ENCODE measurements at regions not wholly inside any gene's neighbourhood (a gene's known extent, or its start where the extent isn't known, plus 50 kb on each side); places are given as distances from the start of the nearest gene placed in this dataset.

DNA sequence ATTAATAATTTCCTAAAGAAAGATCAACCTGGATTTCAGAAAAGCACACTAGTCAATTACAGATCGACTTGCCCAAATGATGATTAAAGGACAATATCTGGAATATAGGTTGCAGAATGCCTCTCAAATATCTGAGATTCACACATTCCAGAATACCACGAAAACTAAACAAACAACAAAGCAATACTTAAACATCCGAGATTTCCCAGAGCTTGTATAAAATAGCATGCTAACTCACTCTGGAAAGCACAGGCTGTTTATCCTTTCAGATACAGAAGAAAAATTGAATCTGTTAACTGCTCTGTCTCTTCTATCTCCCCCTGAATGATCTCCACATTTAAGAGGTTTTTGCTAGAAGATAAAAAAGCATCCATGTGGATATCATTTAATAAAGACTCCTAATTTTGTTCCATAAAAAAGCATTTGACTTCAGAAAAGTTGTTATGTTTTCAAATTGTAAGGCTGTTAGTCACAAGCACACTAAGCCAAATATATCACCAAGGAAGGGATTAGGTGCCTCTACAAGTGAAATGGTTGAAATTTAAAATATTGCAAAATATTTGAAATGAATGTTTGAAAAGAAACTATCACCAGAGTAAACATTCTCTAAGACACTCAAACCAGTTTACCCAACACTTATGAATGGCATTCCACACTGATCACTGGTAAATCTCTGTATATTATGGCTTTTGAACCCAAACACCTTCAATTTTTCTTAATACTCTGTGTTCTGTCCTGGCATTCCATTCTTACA lies 865.1 kb upstream of the ADAMTS5 start:
- no peaks in the 10 kb centered on the region for H3K4me1 ChIP-seq (ENCODE audit: control insufficient read depth, low read length)
- no peaks in the 10 kb centered on the region for H3K9me2 ChIP-seq (replicated peaks; ENCODE audit: control insufficient read depth, low read length)
- no peak overlapping the region for H3K27ac ChIP-seq (ENCODE audit: low read depth, low read length)
- H3K27me3 ChIP-seq (ENCODE audit: control insufficient read depth, low read length): no peaks in the 10 kb centered on the region
- no peaks in the 10 kb centered on the region for H3K9me3 ChIP-seq (ENCODE audit: control insufficient read depth, insufficient read depth, low read length)
- H3F3A ChIP-seq (ENCODE audit: control insufficient read depth, insufficient read depth): no peaks in the 10 kb centered on the region
- H3K36me3 ChIP-seq (ENCODE audit: control insufficient read depth, low read length): no peaks in the 10 kb centered on the region
- no peaks in the 10 kb centered on the region for H3K79me2 ChIP-seq (ENCODE audit: control insufficient read depth, low read length)
- H3K4me2 ChIP-seq (ENCODE audit: low read length): no peak overlapping the region
- no peak overlapping the region for H3K4me3 ChIP-seq (ENCODE audit: low read length)
- TF ChIP-seq, protein P1, sequence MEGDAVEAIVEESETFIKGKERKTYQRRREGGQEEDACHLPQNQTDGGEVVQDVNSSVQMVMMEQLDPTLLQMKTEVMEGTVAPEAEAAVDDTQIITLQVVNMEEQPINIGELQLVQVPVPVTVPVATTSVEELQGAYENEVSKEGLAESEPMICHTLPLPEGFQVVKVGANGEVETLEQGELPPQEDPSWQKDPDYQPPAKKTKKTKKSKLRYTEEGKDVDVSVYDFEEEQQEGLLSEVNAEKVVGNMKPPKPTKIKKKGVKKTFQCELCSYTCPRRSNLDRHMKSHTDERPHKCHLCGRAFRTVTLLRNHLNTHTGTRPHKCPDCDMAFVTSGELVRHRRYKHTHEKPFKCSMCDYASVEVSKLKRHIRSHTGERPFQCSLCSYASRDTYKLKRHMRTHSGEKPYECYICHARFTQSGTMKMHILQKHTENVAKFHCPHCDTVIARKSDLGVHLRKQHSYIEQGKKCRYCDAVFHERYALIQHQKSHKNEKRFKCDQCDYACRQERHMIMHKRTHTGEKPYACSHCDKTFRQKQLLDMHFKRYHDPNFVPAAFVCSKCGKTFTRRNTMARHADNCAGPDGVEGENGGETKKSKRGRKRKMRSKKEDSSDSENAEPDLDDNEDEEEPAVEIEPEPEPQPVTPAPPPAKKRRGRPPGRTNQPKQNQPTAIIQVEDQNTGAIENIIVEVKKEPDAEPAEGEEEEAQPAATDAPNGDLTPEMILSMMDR (IDR thresholded peaks at IDR 0.05; ENCODE audit: low read depth, low read length, poor library complexity, severe bottlenecking): no peak
- TF ChIP-seq EZH2phosphoT487 (IDR thresholded peaks at IDR 0.05; ENCODE audit: borderline replicate concordance, low read length): no peak
- no peaks in the 10 kb centered on the region for H4K20me1 ChIP-seq (ENCODE audit: control insufficient read depth, insufficient read depth, low read depth, low read length)

DNA sequence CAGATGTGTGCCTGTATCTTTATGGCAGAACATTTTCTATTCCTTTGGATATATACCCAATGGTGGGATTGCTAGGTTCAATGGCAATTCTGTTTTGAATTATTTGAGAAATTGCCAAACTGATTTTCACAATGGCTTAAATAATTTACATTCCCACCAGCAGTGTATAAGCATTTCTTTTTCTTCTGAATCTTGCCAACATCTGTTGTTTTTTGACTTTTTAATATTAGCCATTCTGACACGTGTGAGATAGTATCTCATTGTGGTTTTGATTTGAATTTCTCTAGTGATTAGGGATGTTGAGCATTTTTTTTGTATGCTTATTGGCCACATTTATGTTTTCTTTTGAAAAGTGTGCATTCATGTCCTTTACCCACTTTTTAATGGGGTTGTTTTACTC lies 864.3 kb upstream of the ADAMTS5 start:
- Histone ChIP-seq H3K27ac (ENCODE audit: low read depth, low read length) (no peak overlapping the region), H3K4me1 (ENCODE audit: control insufficient read depth, low read length) (no peaks in the 10 kb centered on the region), H3K9me2 (replicated peaks; ENCODE audit: control insufficient read depth, low read length) (no peaks in the 10 kb centered on the region), H3K9me3 (ENCODE audit: control insufficient read depth, insufficient read depth, low read length) (no peaks in the 10 kb centered on the region), H3K27me3 (ENCODE audit: control insufficient read depth, low read length) (no peaks in the 10 kb centered on the region), H3F3A (ENCODE audit: control insufficient read depth, insufficient read depth) (no peaks in the 10 kb centered on the region), H3K79me2 (ENCODE audit: control insufficient read depth, low read length) (no peaks in the 10 kb centered on the region), H4K20me1 (ENCODE audit: control insufficient read depth, insufficient read depth, low read depth, low read length) (no peaks in the 10 kb centered on the region), H3K4me2 (ENCODE audit: low read length) (no peak overlapping the region), H3K36me3 (ENCODE audit: control insufficient read depth, low read length) (no peaks in the 10 kb centered on the region), H3K4me3 (ENCODE audit: low read length) (no peak overlapping the region)
- TF ChIP-seq, protein P1 (IDR thresholded peaks at IDR 0.05; ENCODE audit: low read depth, low read length, poor library complexity, severe bottlenecking): no peak
- TF ChIP-seq EZH2phosphoT487 (IDR thresholded peaks at IDR 0.05; ENCODE audit: borderline replicate concordance, low read length): no peak

DNA sequence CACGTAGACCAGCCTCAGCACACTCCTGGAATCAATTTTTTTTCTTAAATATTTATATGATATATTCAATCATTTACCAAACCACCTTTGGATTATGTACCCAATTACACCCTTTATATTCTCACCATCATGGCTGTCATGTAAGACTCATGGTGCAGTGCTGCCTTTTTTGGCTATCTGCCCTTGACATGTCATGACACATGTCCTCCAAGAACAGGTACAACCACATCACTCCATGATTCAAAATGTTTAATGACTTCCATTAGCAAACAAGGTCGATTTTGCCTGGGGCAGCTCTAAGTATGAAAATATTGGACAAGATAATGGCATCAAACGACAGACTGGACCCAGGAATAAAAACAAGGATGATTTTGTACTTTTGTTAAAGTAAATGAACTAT lies 861.1 kb upstream of the ADAMTS5 start:
- H3K9me2 ChIP-seq (replicated peaks; ENCODE audit: control insufficient read depth, low read length): no peaks in the 10 kb centered on the region
- H3K79me2 ChIP-seq (ENCODE audit: control insufficient read depth, low read length): no peaks in the 10 kb centered on the region
- no peaks in the 10 kb centered on the region for H4K20me1 ChIP-seq (ENCODE audit: control insufficient read depth, insufficient read depth, low read depth, low read length)
- H3K27me3 ChIP-seq (ENCODE audit: control insufficient read depth, low read length): no peaks in the 10 kb centered on the region
- no peaks in the 10 kb centered on the region for H3K4me1 ChIP-seq (ENCODE audit: control insufficient read depth, low read length)
- H3K27ac ChIP-seq (ENCODE audit: low read depth, low read length): no peak overlapping the region
- TF ChIP-seq, protein P1 (IDR thresholded peaks at IDR 0.05; ENCODE audit: low read depth, low read length, poor library complexity, severe bottlenecking): no peak
- no peak overlapping the region for H3K4me2 ChIP-seq (ENCODE audit: low read length)
- no peaks in the 10 kb centered on the region for H3F3A ChIP-seq (ENCODE audit: control insufficient read depth, insufficient read depth)
- H3K36me3 ChIP-seq (ENCODE audit: control insufficient read depth, low read length): no peaks in the 10 kb centered on the region
- H3K4me3 ChIP-seq (ENCODE audit: low read length): no peak overlapping the region
- no peaks in the 10 kb centered on the region for H3K9me3 ChIP-seq (ENCODE audit: control insufficient read depth, insufficient read depth, low read length)
